CD4-positive, alpha-beta T cell treated with Interleukin-15 for 1 hour (primary cell): ENCODE measurements at regions not wholly inside any gene's neighbourhood (a gene's known extent, or its start where the extent isn't known, plus 50 kb on each side); places are given as distances from the start of the nearest gene placed in this dataset.

Experiments used
- DNase-seq: peaks from one replicate; pipeline ENCODE4 v3.0.0-alpha.2; 2020

DNA sequence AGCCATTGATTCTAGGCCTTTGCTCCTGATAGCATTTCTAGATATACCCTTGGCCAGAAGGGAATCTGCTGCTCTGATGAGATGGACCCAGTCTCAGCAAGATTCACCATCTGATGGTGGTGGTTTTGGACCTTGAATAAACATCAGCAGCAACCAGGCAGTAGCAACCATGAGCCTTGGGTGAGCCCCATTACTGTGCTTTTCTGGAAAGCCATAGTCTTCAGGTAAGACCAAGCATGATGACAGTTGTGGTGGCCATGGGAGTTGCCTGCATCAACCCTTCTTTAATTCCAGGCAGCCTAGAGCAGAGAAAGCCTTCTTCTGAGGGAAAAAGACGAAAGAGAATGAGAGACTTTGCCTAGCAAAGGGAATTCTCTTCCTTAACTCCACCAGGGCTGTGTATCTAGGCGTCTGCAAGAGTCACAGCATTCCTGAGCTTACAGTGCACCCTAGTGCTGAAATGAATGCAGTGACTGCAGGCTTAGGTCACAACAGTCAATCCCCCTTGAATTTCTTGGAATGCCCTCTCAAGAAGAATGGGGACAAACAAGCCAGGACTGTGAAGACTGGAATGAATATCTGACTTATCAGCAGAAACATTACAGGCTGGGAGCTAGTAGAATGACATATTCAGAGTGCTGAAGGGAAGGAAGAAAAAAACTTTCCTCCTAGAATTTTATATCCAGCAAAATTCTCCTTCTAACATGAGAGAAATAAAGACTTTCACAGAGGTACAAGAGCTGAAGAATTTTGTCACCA lies 942.4 kb upstream of the PCDH20 start:
- DNase-seq: no peak

DNA sequence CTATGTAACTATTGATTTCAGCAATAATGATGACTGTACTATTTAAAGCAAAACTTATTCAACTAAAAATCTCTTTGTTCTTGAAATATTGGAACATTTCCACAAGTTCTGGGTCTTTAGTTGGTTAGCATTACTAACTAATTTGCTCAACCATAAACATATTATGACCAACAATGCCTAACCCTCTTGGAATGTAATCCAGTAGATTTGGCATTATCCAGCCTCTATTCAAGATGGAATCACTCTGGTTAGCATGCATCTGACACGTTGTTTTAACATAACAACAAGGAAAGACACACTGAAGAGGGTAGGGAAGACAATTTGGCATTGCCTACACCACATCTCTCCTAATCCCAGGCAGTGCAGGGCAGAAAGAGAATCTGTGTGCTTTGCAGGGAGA lies 941.3 kb upstream of the PCDH20 start:
- no peak for DNase-seq

DNA sequence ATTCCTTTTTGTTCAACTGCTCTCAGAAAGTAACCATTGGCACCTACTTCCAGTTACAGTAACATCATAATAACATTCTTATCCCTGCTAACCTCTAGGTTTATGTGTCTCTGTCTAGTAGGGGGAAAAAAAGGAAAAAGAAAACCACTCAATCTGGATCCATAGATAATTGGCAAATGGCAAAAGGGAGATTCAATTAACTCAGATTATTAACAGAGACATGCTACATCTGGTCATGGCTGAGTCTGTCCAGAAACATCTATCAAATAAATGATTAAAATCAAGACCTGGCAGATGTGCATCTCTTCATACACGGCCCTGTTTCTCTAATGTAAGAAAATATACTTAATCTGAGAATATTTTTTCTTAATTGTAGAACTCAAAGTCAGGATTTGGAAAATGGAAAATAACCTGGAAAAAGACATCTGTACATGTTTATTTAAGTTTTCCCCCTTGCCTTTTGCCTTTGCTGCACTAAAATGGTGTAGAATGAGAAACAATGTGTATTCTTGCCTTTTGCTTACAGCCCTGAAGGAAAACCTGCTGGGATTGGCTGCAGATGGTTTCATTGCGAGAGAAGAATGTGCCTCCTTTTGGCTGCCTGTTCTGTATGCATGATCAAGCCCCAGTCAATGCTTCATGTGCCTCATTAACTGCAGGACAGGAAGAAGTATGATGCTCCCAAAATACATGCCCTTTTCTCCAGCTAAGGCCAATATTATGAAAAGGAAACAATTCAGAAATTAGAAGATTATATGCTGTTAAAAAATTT lies 921.6 kb upstream of the PCDH20 start:
- no peak for DNase-seq

DNA sequence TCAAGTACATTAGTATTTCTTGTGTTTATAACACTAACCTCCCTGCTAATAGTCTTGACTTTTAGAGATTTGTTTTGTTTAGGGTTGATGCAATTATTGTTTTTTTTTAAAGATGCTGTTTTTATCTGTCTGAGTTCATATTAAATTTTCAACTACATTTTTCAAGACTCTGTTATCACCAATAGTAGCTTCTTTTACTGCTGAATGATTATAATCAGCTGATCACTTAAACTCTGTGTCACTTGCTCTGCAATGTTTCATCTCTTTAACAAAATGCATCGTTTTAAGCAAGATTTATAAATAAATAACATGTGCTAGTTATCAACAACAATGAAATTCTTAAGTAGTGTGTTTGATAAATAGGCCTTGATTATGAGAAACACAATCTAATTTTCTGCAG lies 920.9 kb upstream of the PCDH20 start:
- DNase-seq: no peak

DNA sequence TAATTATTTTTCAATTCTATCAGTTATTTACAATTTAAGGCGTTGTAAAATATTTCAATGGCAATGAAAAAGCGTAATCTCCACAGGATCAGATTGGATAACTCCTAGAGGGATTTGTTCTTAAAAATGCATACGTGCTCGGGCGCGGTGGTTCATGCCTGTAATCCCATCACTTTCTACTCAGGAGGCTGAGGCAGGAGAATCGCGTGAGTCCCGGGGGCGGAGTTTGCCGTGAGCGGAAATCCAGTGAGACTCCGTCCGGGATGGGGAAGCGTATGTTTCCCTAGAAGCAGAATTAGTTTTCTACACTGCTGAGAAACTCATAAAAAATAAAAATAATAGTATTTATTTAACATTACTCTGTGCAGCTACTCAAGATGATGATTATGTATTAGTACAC lies 917.8 kb upstream of the PCDH20 start:
- DNase-seq: no peak

DNA sequence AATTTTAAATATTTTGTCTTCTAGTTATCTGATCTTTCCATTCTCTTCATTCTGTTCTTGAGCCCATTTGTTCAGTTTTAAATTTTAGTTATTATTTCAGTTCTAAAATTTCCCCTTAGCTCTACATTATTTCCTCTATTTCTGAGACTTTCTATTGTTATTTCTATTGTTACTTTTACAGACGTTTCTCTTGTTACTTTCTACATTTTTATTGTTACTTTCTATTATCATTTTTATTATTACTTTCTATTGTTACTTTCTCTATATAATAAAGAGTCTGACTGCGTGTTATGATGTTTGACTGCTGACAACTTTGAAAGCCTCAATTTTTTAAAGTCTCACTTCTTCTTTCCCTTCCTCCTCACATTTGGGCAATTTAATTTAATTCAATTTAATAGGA lies 915.7 kb upstream of the PCDH20 start:
- no peak for DNase-seq

DNA sequence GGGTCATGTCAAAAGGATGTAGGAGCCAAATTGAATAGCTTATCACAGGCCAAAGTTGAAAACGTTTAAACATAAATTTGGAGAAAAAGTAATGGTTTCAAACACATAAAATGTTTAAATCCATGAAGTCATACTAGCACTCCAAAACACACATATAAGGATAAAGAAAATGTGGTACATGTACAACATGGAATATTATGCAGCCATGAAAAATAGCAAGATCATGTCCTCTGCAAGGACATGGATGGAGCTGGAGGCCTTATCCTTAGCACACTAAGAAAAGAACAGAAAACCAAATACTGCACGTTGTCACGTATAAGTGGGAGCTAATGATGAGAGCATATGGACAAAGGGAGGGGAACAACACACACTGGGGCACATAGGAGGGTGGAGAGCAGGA lies 911.7 kb upstream of the PCDH20 start:
- no peak for DNase-seq

DNA sequence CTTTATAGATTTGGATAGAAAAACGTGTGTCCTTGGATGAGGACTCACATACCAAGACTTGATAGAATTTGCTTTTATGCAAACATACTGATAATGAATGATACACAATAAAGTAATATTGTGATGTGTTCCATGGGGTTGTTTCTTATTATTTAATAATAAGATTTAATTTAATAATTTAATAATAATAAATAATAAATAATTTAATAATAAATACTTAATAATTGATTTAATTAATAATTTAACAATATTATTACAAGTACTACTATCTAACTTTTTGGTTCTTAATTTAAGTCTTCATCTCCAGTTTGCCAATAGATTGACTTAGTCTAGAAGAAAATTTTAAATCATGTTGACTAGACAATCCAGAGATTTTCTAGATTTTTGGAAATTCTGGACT lies 909.2 kb upstream of the PCDH20 start:
- DNase-seq: no peak

DNA sequence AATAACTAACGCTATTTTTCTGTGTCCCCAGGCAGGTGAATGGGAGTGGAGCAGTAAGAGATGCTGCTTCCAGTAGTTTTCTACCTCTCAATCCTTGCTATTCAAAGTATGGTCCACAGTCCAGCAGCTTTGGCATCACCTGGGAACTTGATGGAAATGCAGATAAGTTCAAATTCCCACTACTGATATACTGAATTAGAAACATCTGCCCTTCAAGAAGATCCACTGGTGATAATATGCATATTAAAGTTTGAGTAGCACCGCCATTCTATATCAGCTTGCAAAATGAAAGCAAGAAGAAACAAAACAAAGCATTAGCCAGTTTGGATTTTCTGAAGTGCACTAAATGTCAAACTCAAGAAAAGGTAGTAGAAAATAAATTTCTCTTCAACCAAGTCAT lies 906.2 kb upstream of the PCDH20 start:
- no peak for DNase-seq

DNA sequence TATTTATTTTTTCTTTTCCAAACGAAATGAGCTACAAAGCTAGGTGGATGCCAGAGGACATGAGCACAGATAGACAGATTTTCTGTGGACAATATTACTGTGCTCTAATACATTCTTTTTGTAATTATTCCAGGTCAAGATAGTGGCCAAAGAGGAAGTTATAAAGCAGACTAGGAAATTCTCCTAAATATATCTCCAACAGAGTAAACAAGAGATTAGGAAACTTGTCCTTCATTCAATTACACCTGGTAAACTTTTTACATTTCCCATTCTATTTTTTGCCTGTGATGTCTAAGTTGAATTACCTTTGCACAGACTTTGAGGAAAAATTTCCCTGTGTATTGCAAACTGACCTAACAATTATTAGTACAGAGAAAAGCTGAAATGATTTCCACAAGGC lies 905.5 kb upstream of the PCDH20 start:
- no peak for DNase-seq

DNA sequence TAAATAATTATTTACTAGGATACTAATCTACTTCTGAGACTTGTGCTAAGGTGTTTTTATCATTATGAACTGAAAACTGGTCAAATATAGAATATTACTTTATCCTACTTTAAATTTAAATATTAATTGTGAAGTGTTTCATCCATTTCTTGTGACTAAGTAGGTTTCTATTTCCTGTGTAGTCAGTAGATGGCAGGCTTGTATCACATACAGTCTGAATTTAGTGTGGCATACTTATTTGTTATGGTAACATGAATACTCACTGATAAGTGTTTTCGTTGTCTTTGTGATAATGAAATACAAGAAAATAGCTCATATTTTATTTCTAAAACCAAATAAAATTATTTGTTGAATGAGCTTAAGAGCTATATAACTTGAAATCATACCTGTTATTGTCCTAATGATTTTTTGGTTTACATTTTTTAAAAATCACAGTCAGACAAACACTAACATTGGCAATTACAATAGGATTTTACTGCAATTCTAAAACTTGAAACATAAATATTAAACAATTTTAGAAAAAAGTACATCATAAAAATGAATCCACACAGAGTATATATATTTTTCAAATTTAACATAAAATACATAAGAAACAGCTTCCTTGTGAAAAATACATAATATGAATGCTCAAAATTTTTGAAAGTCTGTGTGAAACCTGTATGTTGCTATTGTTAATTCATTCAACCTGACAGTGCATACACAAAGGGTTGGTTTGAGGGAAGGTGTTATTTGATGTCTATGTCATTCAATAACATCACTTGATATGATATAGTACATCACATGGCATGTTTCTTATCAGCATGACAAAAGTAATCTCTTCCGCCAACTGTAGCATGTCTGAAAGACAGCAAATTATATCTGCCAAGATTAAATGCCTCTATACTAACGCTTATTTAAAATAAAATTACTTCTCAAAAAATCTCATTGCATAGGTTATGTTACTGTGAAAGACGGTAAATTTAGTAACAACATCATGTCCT lies 904.8 kb upstream of the PCDH20 start:
- no peak for DNase-seq

DNA sequence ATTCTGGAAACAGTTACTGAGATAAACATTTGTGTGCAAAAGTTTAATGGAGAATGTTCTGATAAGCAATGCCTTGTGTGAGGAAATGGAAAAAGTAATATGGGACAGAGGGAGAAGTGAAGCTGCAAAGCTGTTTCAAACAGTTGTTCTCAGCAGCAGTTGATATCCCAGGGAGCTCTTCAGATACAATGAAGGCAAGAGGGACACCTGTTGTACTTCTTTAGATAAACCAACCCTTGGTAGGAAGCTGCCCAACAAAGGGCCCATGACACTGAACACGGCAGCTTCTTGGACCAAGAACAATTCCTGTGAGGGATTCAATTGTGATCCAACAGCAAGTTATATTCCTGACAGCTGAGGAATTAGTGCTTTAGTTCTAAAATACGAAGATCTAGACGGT lies 894.3 kb upstream of the PCDH20 start:
- no peak for DNase-seq

DNA sequence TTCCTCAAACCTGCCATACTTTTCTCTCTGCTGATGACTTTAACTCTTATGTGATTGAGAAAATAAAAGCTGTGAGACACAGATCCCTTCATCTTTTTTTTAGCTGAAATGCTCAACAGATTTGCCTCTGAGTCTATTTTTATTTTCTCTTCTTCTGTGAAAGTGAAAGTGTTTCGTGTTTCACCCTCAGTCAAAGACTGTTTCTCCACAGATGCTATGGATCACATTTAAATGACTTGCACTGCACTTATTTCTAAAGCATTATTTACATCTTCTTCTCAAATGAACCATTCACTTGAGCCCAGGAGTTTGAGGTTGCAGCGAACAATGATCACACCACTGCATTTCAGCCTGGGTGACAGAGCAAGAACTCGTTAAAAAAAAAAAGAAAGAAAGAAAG lies 890.1 kb upstream of the PCDH20 start:
- DNase-seq: no peak

DNA sequence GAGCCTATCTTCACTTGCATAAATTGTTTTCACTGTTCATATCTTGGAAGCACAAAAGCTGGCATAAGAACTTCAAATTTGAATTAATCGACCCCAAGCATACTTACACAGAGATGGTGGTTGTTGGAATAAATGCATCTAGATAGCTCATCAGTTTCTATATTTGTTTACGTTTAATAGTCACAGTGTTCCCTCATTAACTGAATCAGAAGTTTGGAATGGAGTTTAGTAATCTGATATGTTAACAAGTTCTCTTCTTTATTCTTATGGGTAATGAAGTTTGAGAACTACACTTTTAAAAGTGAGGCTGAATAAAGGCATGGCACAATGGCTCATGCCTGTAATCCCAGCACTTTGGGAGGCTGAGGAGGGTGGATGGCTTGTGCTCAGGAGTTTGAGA lies 886.7 kb upstream of the PCDH20 start:
- DNase-seq: no peak

DNA sequence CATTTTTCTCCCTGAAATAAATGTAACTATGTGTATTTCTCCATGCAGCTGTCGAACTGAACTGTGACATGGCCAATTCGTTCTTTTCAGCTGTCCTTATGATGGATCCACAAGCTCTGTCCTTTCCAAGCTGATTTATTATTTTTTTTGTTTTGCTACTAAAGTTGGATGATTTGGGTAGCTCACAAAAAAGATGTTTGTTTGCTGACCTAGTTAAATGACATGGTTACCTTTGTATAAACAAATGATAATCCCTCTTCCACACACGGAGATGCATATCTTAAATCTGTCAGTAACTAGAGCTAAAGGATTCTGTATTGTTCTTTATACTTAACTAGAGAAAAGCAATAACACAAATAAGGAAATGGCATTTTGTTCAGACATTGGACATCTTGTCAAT lies 884.3 kb upstream of the PCDH20 start:
- no peak for DNase-seq

DNA sequence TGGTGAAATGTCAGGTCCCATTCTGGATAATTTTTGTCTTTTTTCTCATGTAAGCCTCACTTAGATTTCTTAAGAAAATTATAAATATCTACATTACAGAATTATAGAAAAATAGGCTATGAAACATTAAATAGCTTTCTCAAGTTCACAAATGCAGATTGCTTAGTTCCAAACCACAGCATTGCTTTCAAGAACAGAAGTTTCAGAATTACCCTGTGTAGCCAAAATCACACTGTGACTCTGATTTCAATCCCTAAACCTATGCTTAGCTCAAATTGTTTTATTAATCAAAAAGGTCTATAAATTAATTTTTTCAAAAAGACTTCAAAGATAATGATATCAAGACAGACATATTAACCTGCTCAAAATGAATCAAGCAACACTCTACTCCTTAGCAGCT lies 881.2 kb upstream of the PCDH20 start:
- DNase-seq: no peak

DNA sequence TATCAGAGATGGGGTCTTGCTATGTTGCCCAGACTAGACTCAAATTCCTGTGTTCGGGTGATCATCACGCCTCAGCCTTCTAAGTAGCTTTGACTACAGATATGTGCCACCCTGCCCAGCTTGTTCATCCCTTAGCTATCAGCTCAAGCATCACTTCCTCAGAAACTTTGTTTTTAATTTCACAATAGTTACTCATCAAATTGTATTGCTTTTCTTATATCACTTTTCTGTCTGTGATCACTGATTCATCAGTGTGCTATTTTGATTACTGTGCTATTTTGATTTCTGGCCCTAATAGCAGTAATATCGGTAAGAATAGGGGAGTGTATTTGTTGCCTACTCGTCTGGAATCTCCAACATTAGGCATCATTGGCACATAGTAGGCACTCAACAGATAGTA lies 878.6 kb upstream of the PCDH20 start:
- DNase-seq: no peak

DNA sequence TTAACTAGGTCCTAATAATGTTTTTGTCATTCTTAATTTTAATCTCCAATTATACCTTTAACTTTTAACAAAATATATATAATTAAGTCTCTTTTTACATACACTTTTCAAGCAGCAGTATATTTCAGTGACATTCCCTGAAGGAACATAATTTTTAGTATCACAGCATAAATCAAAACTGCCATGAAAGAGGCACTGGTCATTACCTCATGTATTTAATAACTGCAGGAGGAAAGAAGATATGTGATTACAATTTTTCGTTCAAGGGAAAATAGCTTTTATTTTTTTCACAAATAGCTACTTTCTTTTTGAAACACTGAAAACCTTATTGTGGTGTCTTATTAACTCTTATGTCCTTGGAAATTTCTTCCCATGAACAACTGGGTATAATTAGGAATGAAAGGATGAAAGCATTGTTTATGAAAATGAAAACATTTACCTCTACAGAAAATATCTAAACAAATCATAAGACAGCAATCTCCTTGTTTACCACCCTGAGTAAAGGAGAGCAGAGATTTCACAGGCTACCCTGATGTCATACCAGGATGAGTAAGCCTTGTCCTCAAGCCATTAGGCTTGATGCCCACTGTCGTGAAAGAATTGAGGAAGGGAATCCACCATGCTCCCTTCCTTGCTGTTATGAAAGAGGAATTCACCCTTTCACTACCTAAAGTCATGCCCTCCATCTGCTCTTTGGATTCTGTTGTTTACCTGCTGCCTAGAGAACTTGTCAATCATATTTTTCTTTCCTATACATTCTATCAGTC lies 877.2 kb upstream of the PCDH20 start:
- no peak for DNase-seq

DNA sequence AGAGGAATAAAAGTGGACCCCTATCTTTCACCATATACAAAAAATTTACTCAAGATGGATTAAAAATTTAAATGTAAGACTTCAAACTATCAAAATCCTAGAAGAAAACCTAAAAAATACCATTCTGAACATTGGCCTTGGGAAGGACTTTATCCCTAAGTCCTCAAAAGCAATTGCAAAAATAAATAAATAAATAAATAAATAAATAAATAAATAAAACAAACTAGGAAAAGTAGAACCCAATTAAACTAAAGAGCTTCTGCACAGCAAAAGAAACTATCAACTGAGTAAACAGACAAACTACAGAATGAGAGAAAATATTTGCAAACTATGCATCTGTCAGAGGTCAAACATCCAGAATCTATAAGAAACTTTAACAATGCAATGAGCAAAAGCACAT lies 874.9 kb upstream of the PCDH20 start:
- no peak for DNase-seq

DNA sequence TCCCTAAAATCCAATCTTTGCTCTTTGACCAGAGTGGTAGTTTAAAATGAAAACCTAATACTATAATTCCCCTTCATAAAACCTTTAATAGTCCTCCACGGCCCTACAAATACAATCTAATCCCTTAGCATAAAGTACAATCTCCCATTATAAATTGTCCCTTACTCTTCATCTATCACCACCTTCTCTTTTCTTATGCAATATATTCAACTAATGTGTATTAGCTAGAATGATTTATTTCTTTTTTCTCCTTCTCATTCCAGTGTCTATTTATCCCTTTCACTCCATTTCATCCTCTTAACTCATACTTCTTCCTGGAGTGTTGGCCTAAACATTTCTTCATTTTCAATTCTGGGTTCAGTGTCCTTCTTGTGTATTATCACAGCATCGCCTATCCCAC lies 872.1 kb upstream of the PCDH20 start:
- no peak for DNase-seq

DNA sequence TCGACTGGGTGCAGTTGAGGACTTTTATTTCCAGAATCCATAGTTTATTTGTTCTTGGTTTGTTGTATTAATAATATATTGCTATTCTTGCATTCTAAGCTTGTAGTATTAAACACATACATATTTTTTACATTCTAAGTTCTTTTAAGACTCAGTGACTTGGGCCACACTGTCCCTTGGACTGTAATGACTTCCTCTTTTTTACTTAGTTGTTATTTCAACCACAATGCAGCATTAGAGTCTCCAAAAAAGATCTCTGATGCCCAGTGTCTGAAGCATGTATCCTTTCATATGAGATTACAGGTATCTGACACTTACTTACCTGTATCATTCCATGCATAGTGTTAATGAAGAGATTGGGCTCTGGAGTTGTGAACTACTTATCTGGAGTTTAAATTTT lies 864.9 kb upstream of the PCDH20 start:
- DNase-seq: no peak

DNA sequence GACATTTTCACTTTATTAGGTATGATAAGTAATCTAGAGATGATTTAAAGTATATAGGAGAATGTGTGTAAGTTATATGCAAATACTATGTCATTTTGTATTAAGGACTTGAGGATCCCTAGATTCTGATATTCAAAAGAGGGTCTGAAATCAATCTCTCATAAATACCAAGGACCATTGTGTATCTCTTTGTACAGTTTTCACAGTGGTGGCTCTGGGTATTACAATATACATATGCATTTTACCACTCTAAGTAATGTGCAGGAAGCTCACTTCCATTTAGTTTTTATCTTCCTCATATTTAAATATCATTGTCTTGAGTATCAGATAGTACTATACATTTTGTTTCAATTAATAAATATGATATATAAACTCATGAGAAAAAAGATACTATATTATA lies 862.6 kb upstream of the PCDH20 start:
- no peak for DNase-seq

DNA sequence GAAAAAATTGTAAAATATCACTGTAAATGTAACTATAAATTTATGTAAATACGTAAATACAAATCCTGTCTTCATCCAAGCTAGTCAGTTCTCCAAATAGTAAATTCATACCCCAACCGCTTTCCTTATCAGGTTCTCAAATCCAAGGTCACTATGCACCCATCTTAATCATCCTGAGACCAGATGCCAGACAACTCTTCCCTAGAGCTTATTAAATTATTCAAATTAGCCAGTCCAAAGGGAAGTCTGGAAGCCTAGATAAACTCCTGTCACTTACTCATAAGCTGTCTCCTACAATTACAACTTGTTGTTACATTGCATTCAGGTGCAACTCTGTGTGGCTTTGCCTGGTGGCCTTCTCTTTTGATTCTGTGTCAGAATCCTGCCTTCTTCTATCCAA lies 836.1 kb upstream of the PCDH20 start:
- no peak for DNase-seq
